H9 (cell line): ENCODE measurements at regions not wholly inside any gene's neighbourhood (a gene's known extent, or its start where the extent isn't known, plus 50 kb on each side); places are given as distances from the start of the nearest gene placed in this dataset.

ENCODE experiments used
- DNase-seq: peaks from one replicate; pipeline ENCODE4 v3.0.0-alpha.2; 2017
- H2AFZ ChIP-seq: one replicate; pipeline ENCODE4 v1.6.1; 2013; ENCODE audit warnings: mild to moderate bottlenecking, low read length, control low read depth, moderate library complexity
- H2AK5ac ChIP-seq: 2 replicates; pipeline ENCODE4 v1.6.1; 2013; ENCODE audit warnings: low read length, control low read depth, mixed read lengths; ENCODE audit not compliant: insufficient read length
- H2BK120ac ChIP-seq: one replicate; pipeline ENCODE4 v1.6.1; 2013; ENCODE audit warnings: low read depth, mild to moderate bottlenecking, low read length, control low read depth, inconsistent platforms; ENCODE audit not compliant: poor library complexity, severe bottlenecking
- H2BK12ac ChIP-seq: 2 replicates; pipeline ENCODE4 v1.6.1; 2013; ENCODE audit warnings: low read length, control low read depth, mixed read lengths, low read depth; ENCODE audit not compliant: insufficient read length
- H2BK15ac ChIP-seq: 2 replicates; pipeline ENCODE4 v1.6.1; 2013; ENCODE audit warnings: low read depth, low read length, control low read depth
- H2BK20ac ChIP-seq: one replicate; pipeline ENCODE4 v1.6.1; 2013; ENCODE audit warnings: low read depth, mild to moderate bottlenecking, low read length, control low read depth, inconsistent platforms; ENCODE audit not compliant: poor library complexity, severe bottlenecking
- H2BK5ac ChIP-seq: 2 replicates; pipeline ENCODE4 v1.6.1; 2013; ENCODE audit warnings: low read length, control low read depth, mixed read lengths; ENCODE audit not compliant: insufficient read length
- H3K14ac ChIP-seq: 2 replicates; pipeline ENCODE4 v1.6.1; 2013; ENCODE audit warnings: low read length, control low read depth; ENCODE audit not compliant: insufficient read depth
- H3K18ac ChIP-seq: 2 replicates; pipeline ENCODE4 v1.6.1; 2013; ENCODE audit warnings: low read depth, mild to moderate bottlenecking, mixed read lengths, low read length, control low read depth; ENCODE audit not compliant: insufficient read length
- H3K23ac ChIP-seq: 2 replicates; pipeline ENCODE4 v1.6.1; 2013; ENCODE audit warnings: low read length, control low read depth, mixed read lengths, low read depth; ENCODE audit not compliant: insufficient read length
- H3K23me2 ChIP-seq: 2 replicates; pipeline ENCODE4 v1.6.1; 2013; ENCODE audit warnings: low read depth, mild to moderate bottlenecking, mixed read lengths, low read length, control low read depth; ENCODE audit not compliant: insufficient read length, poor library complexity, severe bottlenecking
- H3K27ac ChIP-seq: 2 replicates; pipeline ENCODE4 v1.5.1; 2013; ENCODE audit warnings: low read length, control low read depth, mixed read lengths, low read depth; ENCODE audit not compliant: insufficient read length
- H3K27me3 ChIP-seq: 2 replicates; pipeline ENCODE4 v1.6.1; 2013; ENCODE audit warnings: low read length, control low read depth, inconsistent platforms; ENCODE audit not compliant: insufficient read depth
- H3K4ac ChIP-seq: 2 replicates; pipeline ENCODE4 v1.6.1; 2013; ENCODE audit warnings: low read depth, mild to moderate bottlenecking, control low read depth, inconsistent platforms, low read length, moderate library complexity
- H3K4me1 ChIP-seq: 2 replicates; pipeline ENCODE4 v1.6.1; 2013; ENCODE audit warnings: low read length, control low read depth, inconsistent platforms; ENCODE audit not compliant: insufficient read depth
- H3K4me2 ChIP-seq: 2 replicates; pipeline ENCODE4 v1.6.1; 2013; ENCODE audit warnings: low read length, control low read depth, mixed read lengths; ENCODE audit not compliant: insufficient read length, insufficient read depth
- H3K56ac ChIP-seq: 2 replicates; pipeline ENCODE4 v1.6.1; 2013; ENCODE audit warnings: low read depth, mild to moderate bottlenecking, mixed read lengths, low read length, control low read depth; ENCODE audit not compliant: insufficient read length
- H3K79me1 ChIP-seq: 2 replicates; pipeline ENCODE4 v1.6.1; 2013; ENCODE audit warnings: low read depth, mild to moderate bottlenecking, moderate library complexity, low read length, control low read depth, inconsistent platforms; ENCODE audit not compliant: insufficient read depth, poor library complexity, severe bottlenecking
- H3K79me2 ChIP-seq: 2 replicates; pipeline ENCODE4 v1.6.1; 2013; ENCODE audit warnings: low read length, control low read depth, inconsistent platforms; ENCODE audit not compliant: insufficient read depth
- H3K9ac ChIP-seq: 2 replicates; pipeline ENCODE4 v1.6.1; 2013; ENCODE audit warnings: low read length, control low read depth, mixed read lengths; ENCODE audit not compliant: insufficient read length; ENCODE audit errors: extremely low read depth
- H3K9me3 ChIP-seq: one replicate; pipeline ENCODE4 v1.6.1; 2013; ENCODE audit warnings: low read depth, low read length, inconsistent platforms; ENCODE audit not compliant: control insufficient read depth
- H3T11ph ChIP-seq: one replicate; pipeline ENCODE4 v1.6.1; 2013; ENCODE audit warnings: mild to moderate bottlenecking, low read length, control low read depth, inconsistent platforms
- H4K20me1 ChIP-seq: one replicate; pipeline ENCODE4 v1.6.1; 2013; ENCODE audit not compliant: control insufficient read depth, insufficient read length, insufficient read depth
- H4K5ac ChIP-seq: 2 replicates; pipeline ENCODE4 v1.6.1; 2013; ENCODE audit warnings: low read depth, mild to moderate bottlenecking, mixed read lengths, low read length, control low read depth; ENCODE audit not compliant: insufficient read length
- H4K8ac ChIP-seq: replicated peaks from 2 replicates; pipeline ENCODE4 v1.6.1; 2013; ENCODE audit warnings: low read length, control low read depth, mixed read lengths, low read depth; ENCODE audit not compliant: insufficient read length
- H4K91ac ChIP-seq: 2 replicates; pipeline ENCODE4 v1.6.1; 2013; ENCODE audit warnings: low read depth, mild to moderate bottlenecking, moderate library complexity, mixed read lengths, low read length, control low read depth; ENCODE audit not compliant: insufficient read length
- H3K27ac Mint-ChIP-seq, 3 experiments: 2 replicates in 2 of 3; 3 replicates in 1 of 3; pipeline ENCODE4 v1.8.0; 2020 to 2021; ENCODE audit warnings: mixed read lengths in 3 of 3, mild to moderate bottlenecking in 1 of 3, moderate library complexity in 1 of 3
- H3K27me3 Mint-ChIP-seq: 2 replicates; pipeline ENCODE4 v1.8.0; 2021; ENCODE audit warnings: low read depth, mild to moderate bottlenecking, moderate library complexity, mixed read lengths
- H3K36me3 Mint-ChIP-seq, 3 experiments: 2 replicates in 2 of 3; 3 replicates in 1 of 3; pipeline ENCODE4 v1.8.0; 2020 to 2021; ENCODE audit warnings: low read depth in 3 of 3, mixed read lengths in 3 of 3; ENCODE audit not compliant: insufficient read depth in 1 of 3
- H3K4me1 Mint-ChIP-seq, 2 experiments: 2 replicates each; pipeline ENCODE4 v1.8.0; 2020; ENCODE audit warnings: mixed read lengths in 2 of 2
- H3K4me3 Mint-ChIP-seq, 2 experiments: 2 replicates in 1 of 2; 3 replicates in 1 of 2; pipeline ENCODE4 v1.8.0; 2020 to 2021; ENCODE audit warnings: mild to moderate bottlenecking in 2 of 2, mixed read lengths in 2 of 2, moderate library complexity in 1 of 2
- H3K9me3 Mint-ChIP-seq, 2 experiments: 2 replicates in 1 of 2; 3 replicates in 1 of 2; pipeline ENCODE4 v1.8.0; 2020; ENCODE audit warnings: mild to moderate bottlenecking in 2 of 2, mixed read lengths in 2 of 2, moderate library complexity in 1 of 2
- WGBS: extraction: QIAGEN DNeasy Blood & Tissue Kit; methylation state at CpG from one replicate; pipeline ENCODE4 v1.1.7; 2013; ENCODE audit warnings: missing lambda C conversion rate, low lambda C conversion rate, mixed read lengths; ENCODE audit not compliant: insufficient read length; ENCODE audit errors: extremely low coverage; 5-methylcytosine and 5-hydroxymethylcytosine counted together
- TF ChIP-seq, protein P1 (sequence below): fragments of 200-600 bp; sonication (generic); conservative IDR thresholded peaks from 3 replicates; pipeline ENCODE4 v1.8.0; 2021; ENCODE audit warnings: antibody characterized with exemption, mild to moderate bottlenecking

GRCh38 chr3:135337192-135337591 is 542.1 kb downstream of the EPHB1 start:
- Histone ChIP-seq H3K14ac (no peak overlapping the region), H2AFZ (no peak overlapping the region), H3K4me1 (no peaks in the 10 kb centered on the region), H4K5ac (no peak overlapping the region), H4K91ac (no peak overlapping the region), H2BK20ac (no peak overlapping the region), H3K4ac (no peak overlapping the region), H4K20me1 (no peaks in the 10 kb centered on the region), H3K9ac (no peak overlapping the region), H3K79me1 (no peaks in the 10 kb centered on the region), H2BK120ac (no peak overlapping the region), H3K56ac (no peak overlapping the region), H2BK12ac (no peak overlapping the region), H4K8ac (no peak overlapping the region), H3K79me2 (no peaks in the 10 kb centered on the region), H2BK5ac (no peak overlapping the region), H3K27ac (no peak overlapping the region), H3K18ac (no peak overlapping the region), H3T11ph (no peak overlapping the region), H3K23ac (no peak overlapping the region), H2AK5ac (no peak overlapping the region), H3K23me2 (no peaks in the 10 kb centered on the region), H3K4me2 (no peak overlapping the region), H2BK15ac (no peak overlapping the region), H3K9me3 (no peaks in the 10 kb centered on the region), H3K27me3 (no peaks in the 10 kb centered on the region)
- no peak for DNase-seq
- TF ChIP-seq, protein P1, sequence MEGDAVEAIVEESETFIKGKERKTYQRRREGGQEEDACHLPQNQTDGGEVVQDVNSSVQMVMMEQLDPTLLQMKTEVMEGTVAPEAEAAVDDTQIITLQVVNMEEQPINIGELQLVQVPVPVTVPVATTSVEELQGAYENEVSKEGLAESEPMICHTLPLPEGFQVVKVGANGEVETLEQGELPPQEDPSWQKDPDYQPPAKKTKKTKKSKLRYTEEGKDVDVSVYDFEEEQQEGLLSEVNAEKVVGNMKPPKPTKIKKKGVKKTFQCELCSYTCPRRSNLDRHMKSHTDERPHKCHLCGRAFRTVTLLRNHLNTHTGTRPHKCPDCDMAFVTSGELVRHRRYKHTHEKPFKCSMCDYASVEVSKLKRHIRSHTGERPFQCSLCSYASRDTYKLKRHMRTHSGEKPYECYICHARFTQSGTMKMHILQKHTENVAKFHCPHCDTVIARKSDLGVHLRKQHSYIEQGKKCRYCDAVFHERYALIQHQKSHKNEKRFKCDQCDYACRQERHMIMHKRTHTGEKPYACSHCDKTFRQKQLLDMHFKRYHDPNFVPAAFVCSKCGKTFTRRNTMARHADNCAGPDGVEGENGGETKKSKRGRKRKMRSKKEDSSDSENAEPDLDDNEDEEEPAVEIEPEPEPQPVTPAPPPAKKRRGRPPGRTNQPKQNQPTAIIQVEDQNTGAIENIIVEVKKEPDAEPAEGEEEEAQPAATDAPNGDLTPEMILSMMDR: no peak
- WGBS: no CpG with 5 or more reads among the region's 1 CpG
- peaks cover 4 to 5% of the 10 kb centered on the region in 2 experiments for H3K9me3 Mint-ChIP-seq
- H3K27ac Mint-ChIP-seq: no peak overlapping the region
- H3K36me3 Mint-ChIP-seq: peaks cover 0 to 7% (median 4%) of the 10 kb centered on the region in 3 experiments; a peak in 3 of 7 replicates
- no peaks in the 10 kb centered on the region; the same call in 1 of the 2 replicates for H3K27me3 Mint-ChIP-seq
- peaks cover 3 to 4% of the 10 kb centered on the region in 2 experiments; a peak in 2 of 4 replicates for H3K4me1 Mint-ChIP-seq
- H3K4me3 Mint-ChIP-seq: no peak overlapping the region
